PC-9 (cell line): ENCODE measurements at regions not wholly inside any gene's neighbourhood (a gene's known extent, or its start where the extent isn't known, plus 50 kb on each side); places are given as distances from the start of the nearest gene placed in this dataset.

Experiments used
- BruUV-seq: library from RNA; stranded (reverse); fragments of 400-500 nt; replicated peaks from 2 replicates; lab custom pipeline; 2021; lab: Mats Ljungman, UMichigan
- CTCF ChIA-PET: fragments of 300-600 bp; sonication (Branson Sonifier 250); formaldehyde crosslinking; loops from one replicate; lab custom pipeline; 2022; ENCODE audit warnings: antibody characterized with exemption; lab: Charles Lee
- POLR2A ChIA-PET: fragments of 300-600 bp; sonication (Branson Sonifier 250); formaldehyde crosslinking; loops from one replicate; lab custom pipeline; 2022; ENCODE audit warnings: antibody characterized with exemption; ENCODE audit not compliant: unreplicated experiment; lab: Charles Lee
- DNase-seq, 2 experiments: peaks; one replicate each; pipeline versions ENCODE4 v3.0.0 to v3.0.0-alpha.2; 2015 to 2022; ENCODE audit warnings: mixed read lengths in 1 of 2
- H2AFZ ChIP-seq: fragments of 200-600 bp; sonication (generic); 2 replicates; pipeline ENCODE4 v1.8.1; 2017; ENCODE audit warnings: antibody characterized with exemption
- H3F3A ChIP-seq: fragments of 200-600 bp; sonication (generic); 2 replicates; pipeline ENCODE4 v1.8.1; 2017; ENCODE audit warnings: antibody characterized with exemption, mild to moderate bottlenecking, low read depth; ENCODE audit not compliant: insufficient read depth
- H3K27ac ChIP-seq: fragments of 200-600 bp; sonication (generic); 2 replicates; pipeline ENCODE4 v1.6.1; 2016; ENCODE audit warnings: mixed run types
- H3K27me3 ChIP-seq: fragments of 200-600 bp; sonication (generic); 2 replicates; pipeline ENCODE4 v1.6.1; 2016; ENCODE audit warnings: low read depth, mixed run types; ENCODE audit not compliant: insufficient read depth
- H3K36me3 ChIP-seq: fragments of 200-600 bp; sonication (generic); 2 replicates; pipeline ENCODE4 v1.6.1; 2016; ENCODE audit warnings: low read depth, mixed run types
- H3K4me1 ChIP-seq: fragments of 200-600 bp; sonication (generic); replicated peaks from 2 replicates; pipeline ENCODE4 v1.6.1; 2016; ENCODE audit warnings: mixed run types; ENCODE audit not compliant: insufficient read depth
- H3K4me2 ChIP-seq: fragments of 200-600 bp; sonication (generic); 2 replicates; pipeline ENCODE4 v1.6.1; 2017; ENCODE audit warnings: mixed run types
- H3K4me3 ChIP-seq: fragments of 200-600 bp; sonication (generic); 2 replicates; pipeline ENCODE4 v1.6.1; 2016; ENCODE audit warnings: mixed run types
- H3K79me2 ChIP-seq: fragments of 200-600 bp; sonication (generic); 2 replicates; pipeline ENCODE4 v1.6.1; 2017; ENCODE audit warnings: low read depth, mixed run types
- H3K9me2 ChIP-seq: fragments of 200-600 bp; sonication (generic); 2 replicates; pipeline ENCODE4 v1.8.1; 2017; ENCODE audit warnings: mild to moderate bottlenecking; ENCODE audit not compliant: insufficient read depth
- H3K9me3 ChIP-seq: fragments of 200-600 bp; sonication (generic); 2 replicates; pipeline ENCODE4 v1.8.1; 2016; ENCODE audit warnings: low read depth; ENCODE audit not compliant: insufficient read depth
- H4K20me1 ChIP-seq: fragments of 200-600 bp; sonication (generic); 2 replicates; pipeline ENCODE4 v1.8.1; 2017; ENCODE audit not compliant: insufficient read depth
- EZH2 ChIP-seq: fragments of 200-600 bp; sonication (generic); IDR thresholded peaks from 2 replicates; pipeline ENCODE4 v1.8.0; 2017; ENCODE audit warnings: antibody characterized with exemption, low read depth
- intact Hi-C: fragments of 100-400 bp; cut with micrococcal nuclease; formaldehyde crosslinking; loops from one replicate; pipeline ENCODE4 v1.10.0; 2022; ENCODE audit not compliant: unreplicated experiment
- TF ChIP-seq, protein P1 (sequence below): fragments of 200-600 bp; sonication (generic); conservative IDR thresholded peaks from 2 replicates; pipeline ENCODE4 v1.6.1; 2017; ENCODE audit warnings: mixed run types, antibody characterized with exemption, mild to moderate bottlenecking, moderate library complexity

DNA sequence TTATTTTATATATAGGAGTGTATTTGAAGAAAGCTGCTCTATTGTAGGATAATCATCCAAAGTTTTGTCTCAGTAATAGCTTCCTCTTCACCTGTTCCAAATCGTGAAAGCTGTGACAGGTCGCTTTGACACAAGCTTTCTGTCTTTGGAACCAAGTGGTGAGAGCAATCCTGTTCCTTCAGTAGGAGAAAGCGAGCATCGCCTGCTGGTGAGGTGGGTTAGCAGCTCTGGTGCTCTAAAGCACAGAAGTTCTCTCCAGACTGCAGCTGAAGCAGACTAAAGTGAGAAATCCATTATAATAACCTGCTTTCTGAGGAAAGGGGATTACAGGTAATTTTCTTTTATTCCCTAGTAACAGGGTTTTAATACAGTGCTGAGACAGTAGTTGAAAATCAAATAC, 803.8 kb downstream of the ADGRL2 start:
- POLR2A ChIA-PET = no interaction called here
- CTCF ChIA-PET = no interaction called here
- TF ChIP-seq, protein P1, sequence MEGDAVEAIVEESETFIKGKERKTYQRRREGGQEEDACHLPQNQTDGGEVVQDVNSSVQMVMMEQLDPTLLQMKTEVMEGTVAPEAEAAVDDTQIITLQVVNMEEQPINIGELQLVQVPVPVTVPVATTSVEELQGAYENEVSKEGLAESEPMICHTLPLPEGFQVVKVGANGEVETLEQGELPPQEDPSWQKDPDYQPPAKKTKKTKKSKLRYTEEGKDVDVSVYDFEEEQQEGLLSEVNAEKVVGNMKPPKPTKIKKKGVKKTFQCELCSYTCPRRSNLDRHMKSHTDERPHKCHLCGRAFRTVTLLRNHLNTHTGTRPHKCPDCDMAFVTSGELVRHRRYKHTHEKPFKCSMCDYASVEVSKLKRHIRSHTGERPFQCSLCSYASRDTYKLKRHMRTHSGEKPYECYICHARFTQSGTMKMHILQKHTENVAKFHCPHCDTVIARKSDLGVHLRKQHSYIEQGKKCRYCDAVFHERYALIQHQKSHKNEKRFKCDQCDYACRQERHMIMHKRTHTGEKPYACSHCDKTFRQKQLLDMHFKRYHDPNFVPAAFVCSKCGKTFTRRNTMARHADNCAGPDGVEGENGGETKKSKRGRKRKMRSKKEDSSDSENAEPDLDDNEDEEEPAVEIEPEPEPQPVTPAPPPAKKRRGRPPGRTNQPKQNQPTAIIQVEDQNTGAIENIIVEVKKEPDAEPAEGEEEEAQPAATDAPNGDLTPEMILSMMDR = no peak
- TF ChIP-seq EZH2 = no peak
- H3K27me3 ChIP-seq = no peaks in the 10 kb centered on the region
- no peak overlapping the region for H3K27ac ChIP-seq
- no peak overlapping the region for H3K4me2 ChIP-seq
- intact Hi-C loops = no loop called here
- no peaks in the 10 kb centered on the region for H3K4me1 ChIP-seq
- H3K9me2 ChIP-seq = no peaks in the 10 kb centered on the region
- H3K9me3 ChIP-seq = no peaks in the 10 kb centered on the region
- no peaks in the 10 kb centered on the region for H3F3A ChIP-seq
- no peak for DNase-seq
- no peaks in the 10 kb centered on the region for H3K79me2 ChIP-seq
- no peaks in the 10 kb centered on the region for H3K36me3 ChIP-seq
- H4K20me1 ChIP-seq = no peaks in the 10 kb centered on the region
- no TSS peak for BruUV-seq
- no peak overlapping the region for H2AFZ ChIP-seq
- no peak overlapping the region for H3K4me3 ChIP-seq

DNA sequence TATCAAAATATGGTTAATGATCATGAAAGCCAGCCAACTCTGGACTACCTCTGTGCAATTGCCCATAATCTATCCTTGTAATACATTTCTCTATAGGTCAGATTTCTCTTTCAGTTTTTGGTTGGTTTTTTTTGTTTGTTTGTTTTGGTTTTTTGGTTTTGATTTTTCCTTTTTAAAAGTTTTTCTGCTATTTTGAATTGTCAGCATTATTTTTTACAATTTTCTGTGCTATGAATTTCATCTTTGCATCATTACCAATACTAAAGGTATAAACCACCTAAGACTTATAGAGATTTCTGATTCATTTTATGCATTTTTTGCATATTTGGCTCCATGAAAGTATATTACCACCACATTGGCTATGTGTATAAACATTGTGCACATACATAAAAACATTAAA, 799.6 kb downstream of the ADGRL2 start:
- intact Hi-C loops = no loop called here
- no peak for TF ChIP-seq EZH2
- TF ChIP-seq, protein P1 = no peak
- POLR2A ChIA-PET = no interaction called here
- Histone ChIP-seq H3K4me1 (no peaks in the 10 kb centered on the region), H3K9me3 (no peaks in the 10 kb centered on the region), H3K9me2 (no peaks in the 10 kb centered on the region), H3F3A (no peaks in the 10 kb centered on the region), H3K27ac (no peak overlapping the region), H2AFZ (no peak overlapping the region), H3K36me3 (no peaks in the 10 kb centered on the region), H3K4me2 (no peak overlapping the region), H3K27me3 (no peaks in the 10 kb centered on the region), H4K20me1 (no peaks in the 10 kb centered on the region), H3K79me2 (no peaks in the 10 kb centered on the region), H3K4me3 (no peak overlapping the region)
- DNase-seq = no peak
- CTCF ChIA-PET = no interaction called here
- no TSS peak for BruUV-seq

DNA sequence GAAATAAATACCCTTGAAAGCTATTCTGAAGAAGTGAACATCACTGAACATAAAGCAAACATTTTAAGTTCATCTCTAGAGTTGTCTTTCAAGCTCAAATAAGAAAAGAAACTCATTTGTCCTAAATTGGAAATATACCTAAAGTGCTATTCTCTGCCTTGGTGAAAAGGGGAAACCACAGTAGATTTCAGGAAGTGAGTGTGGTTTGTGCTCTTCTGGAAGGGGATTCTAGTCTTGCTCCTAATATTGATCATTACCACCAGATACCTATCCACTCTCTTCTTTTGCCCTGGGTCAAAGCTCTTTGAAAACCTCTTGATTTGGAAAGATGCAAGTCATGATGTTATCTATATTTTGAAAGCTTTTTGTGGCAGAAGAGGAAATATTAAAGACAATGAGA, 798.1 kb downstream of the ADGRL2 start:
- Histone ChIP-seq H3K9me2 (no peaks in the 10 kb centered on the region), H3K79me2 (no peaks in the 10 kb centered on the region), H4K20me1 (no peaks in the 10 kb centered on the region), H2AFZ (no peak overlapping the region), H3K4me3 (no peak overlapping the region), H3K27ac (no peak overlapping the region), H3K36me3 (no peaks in the 10 kb centered on the region), H3K27me3 (no peaks in the 10 kb centered on the region), H3F3A (no peaks in the 10 kb centered on the region), H3K4me2 (no peak overlapping the region), H3K4me1 (no peaks in the 10 kb centered on the region), H3K9me3 (no peaks in the 10 kb centered on the region)
- intact Hi-C loops = no loop called here
- CTCF ChIA-PET = interaction anchor here (0.6 kb wide), 1 partner anchor 1262 kb away, joined by 5 read pairs; no protein-coding TSS in a partner anchor
- BruUV-seq = no TSS peak
- no peak for TF ChIP-seq EZH2
- TF ChIP-seq, protein P1 = no peak
- DNase-seq = no peak
- POLR2A ChIA-PET = no interaction called here
